Chondrocyte (in vitro differentiated cells): ENCODE measurements at regions not wholly inside any gene's neighbourhood (a gene's known extent, or its start where the extent isn't known, plus 50 kb on each side); places are given as distances from the start of the nearest gene placed in this dataset.
"Not testable (repeated sequence)": the region's sequence is repeated elsewhere in the genome, so short reads cannot be mapped to it uniquely, and the experiment has no call there.

Experiments
- DNase-seq: peaks from one replicate; pipeline ENCODE4 v3.0.0; 2021; ENCODE audit warnings: mixed read lengths, low spot score
- H3K27ac Mint-ChIP-seq: one replicate; pipeline ENCODE4 v1.8.0; 2021; ENCODE audit warnings: mild to moderate bottlenecking, moderate library complexity, mixed read lengths; ENCODE audit not compliant: unreplicated experiment
- H3K27me3 Mint-ChIP-seq: 2 replicates; pipeline ENCODE4 v1.8.0; 2021; ENCODE audit warnings: low read depth, mixed read lengths
- H3K36me3 Mint-ChIP-seq: 2 replicates; pipeline ENCODE4 v1.8.0; 2021; ENCODE audit warnings: low read depth, mixed read lengths
- H3K4me1 Mint-ChIP-seq: 2 replicates; pipeline ENCODE4 v1.8.0; 2021; ENCODE audit warnings: low read depth, mild to moderate bottlenecking, mixed read lengths
- H3K4me3 Mint-ChIP-seq: one replicate; pipeline ENCODE4 v1.8.0; 2021; ENCODE audit warnings: mild to moderate bottlenecking, moderate library complexity, mixed read lengths; ENCODE audit not compliant: unreplicated experiment
- H3K9me3 Mint-ChIP-seq: 2 replicates; pipeline ENCODE4 v1.8.0; 2021; ENCODE audit warnings: low read depth, mixed read lengths
- CTCF ChIP-seq: fragments of 200-600 bp; sonication (generic); IDR thresholded peaks from 2 replicates; pipeline ENCODE4 v1.5.0; 2021; ENCODE audit warnings: antibody characterized with exemption, mild to moderate bottlenecking, moderate library complexity

- DNase-seq: no peak
- Mint-ChIP-seq H3K27me3 (peaks cover 3% of the 10 kb centered on the region), H3K4me1 (no peaks in the 10 kb centered on the region), H3K36me3 (no peaks in the 10 kb centered on the region), H3K27ac (no peak overlapping the region), H3K9me3 (peaks cover 15% of the 10 kb centered on the region), H3K4me3 (no peak overlapping the region)
- TF ChIP-seq CTCF: no peak
Observed at GRCh38 chr10:130511766-130512165, 375.6 kb downstream of the GLRX3 start.

- Mint-ChIP-seq H3K4me3 (no peak overlapping the region), H3K9me3 (peaks cover 19% of the 10 kb centered on the region), H3K27ac (no peak overlapping the region), H3K36me3 (no peaks in the 10 kb centered on the region), H3K27me3 (peaks cover 3% of the 10 kb centered on the region), H3K4me1 (no peaks in the 10 kb centered on the region)
- DNase-seq: no peak
- TF ChIP-seq CTCF: no peak
Observed at GRCh38 chr10:130512936-130513335, 376.7 kb downstream of the GLRX3 start.

GRCh38 chr10:130513686-130514476 lies 377.7 kb downstream of the GLRX3 start:
- Mint-ChIP-seq H3K4me3 (no peak overlapping the region), H3K4me1 (no peaks in the 10 kb centered on the region), H3K9me3 (peaks cover 25% of the 10 kb centered on the region), H3K27ac (no peak overlapping the region), H3K27me3 (no peaks in the 10 kb centered on the region), H3K36me3 (no peaks in the 10 kb centered on the region)
- DNase-seq: no peak
- TF ChIP-seq CTCF: no peak

GRCh38 chr10:130515670-130516069 lies 379.5 kb downstream of the GLRX3 start:
- Mint-ChIP-seq H3K9me3 (peaks cover 34% of the 10 kb centered on the region), H3K36me3 (peaks cover 2% of the 10 kb centered on the region), H3K27ac (no peak overlapping the region), H3K4me1 (no peaks in the 10 kb centered on the region), H3K27me3 (no peaks in the 10 kb centered on the region), H3K4me3 (no peak overlapping the region)
- no peak for DNase-seq
- TF ChIP-seq CTCF: no peak

GRCh38 chr10:130516141-130516735 lies 380.0 kb downstream of the GLRX3 start:
- DNase-seq: no peak
- no peak for TF ChIP-seq CTCF
- Mint-ChIP-seq H3K4me1 (no peaks in the 10 kb centered on the region), H3K27ac (no peak overlapping the region), H3K27me3 (no peaks in the 10 kb centered on the region), H3K9me3 (peaks cover 36% of the 10 kb centered on the region), H3K36me3 (peaks cover 2% of the 10 kb centered on the region), H3K4me3 (no peak overlapping the region)

GRCh38 chr10:130518921-130519320 lies 382.7 kb downstream of the GLRX3 start:
- DNase-seq, H3K27me3 Mint-ChIP-seq, H3K4me1 Mint-ChIP-seq, H3K36me3 Mint-ChIP-seq, H3K4me3 Mint-ChIP-seq, H3K27ac Mint-ChIP-seq: not testable (repeated sequence)
- H3K9me3 Mint-ChIP-seq: peaks cover 40% of the 10 kb centered on the region
